ENCODE measurements at regions not wholly inside any gene's neighbourhood (a gene's known extent, or its start where the extent isn't known, plus 50 kb on each side); places are given as distances from the start of the nearest gene placed in this dataset.
A peak's percentile ranks its signal among the peaks of the same experiment; 100 is the strongest.
"Not testable (repeated sequence)": the region's sequence is repeated elsewhere in the genome, so short reads cannot be mapped to it uniquely, and the experiment has no call there.

DNA sequence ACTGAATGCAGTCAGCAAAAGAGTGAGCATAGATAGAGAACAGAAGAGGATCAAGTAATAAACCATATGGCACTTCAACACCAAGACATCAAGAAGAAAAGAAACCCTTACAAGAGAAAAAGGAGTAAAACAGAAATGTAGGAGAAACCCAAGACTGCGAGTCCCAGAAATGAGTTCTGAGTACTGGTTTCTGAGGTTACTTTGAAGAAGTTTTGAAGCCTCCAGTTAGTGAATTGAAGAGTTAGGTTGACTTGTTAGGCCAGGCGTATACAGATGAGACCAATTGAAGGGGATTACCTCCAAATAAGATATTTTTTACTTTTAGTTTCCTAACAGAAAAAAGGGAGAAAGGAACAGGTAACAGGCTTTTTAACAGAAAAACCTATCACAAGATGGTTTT is 162.2 kb upstream of the SSTR1 start:
- Mint-ChIP-seq H3K27ac (no peak overlapping the region), H3K4me1 (ENCODE audit: unreplicated experiment) (no peaks in the 10 kb centered on the region), H3K4me3 (no peak overlapping the region), H3K9me3 (no peaks in the 10 kb centered on the region), H3K36me3 (no peaks in the 10 kb centered on the region), H3K27me3 (peaks cover 3% of the 10 kb centered on the region)
- TF ChIP-seq, protein P1, sequence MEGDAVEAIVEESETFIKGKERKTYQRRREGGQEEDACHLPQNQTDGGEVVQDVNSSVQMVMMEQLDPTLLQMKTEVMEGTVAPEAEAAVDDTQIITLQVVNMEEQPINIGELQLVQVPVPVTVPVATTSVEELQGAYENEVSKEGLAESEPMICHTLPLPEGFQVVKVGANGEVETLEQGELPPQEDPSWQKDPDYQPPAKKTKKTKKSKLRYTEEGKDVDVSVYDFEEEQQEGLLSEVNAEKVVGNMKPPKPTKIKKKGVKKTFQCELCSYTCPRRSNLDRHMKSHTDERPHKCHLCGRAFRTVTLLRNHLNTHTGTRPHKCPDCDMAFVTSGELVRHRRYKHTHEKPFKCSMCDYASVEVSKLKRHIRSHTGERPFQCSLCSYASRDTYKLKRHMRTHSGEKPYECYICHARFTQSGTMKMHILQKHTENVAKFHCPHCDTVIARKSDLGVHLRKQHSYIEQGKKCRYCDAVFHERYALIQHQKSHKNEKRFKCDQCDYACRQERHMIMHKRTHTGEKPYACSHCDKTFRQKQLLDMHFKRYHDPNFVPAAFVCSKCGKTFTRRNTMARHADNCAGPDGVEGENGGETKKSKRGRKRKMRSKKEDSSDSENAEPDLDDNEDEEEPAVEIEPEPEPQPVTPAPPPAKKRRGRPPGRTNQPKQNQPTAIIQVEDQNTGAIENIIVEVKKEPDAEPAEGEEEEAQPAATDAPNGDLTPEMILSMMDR (conservative IDR thresholded peaks at IDR 0.05) = no peak
- no peak for DNase-seq (ENCODE audit: extremely low spot score, unreplicated experiment)

DNA sequence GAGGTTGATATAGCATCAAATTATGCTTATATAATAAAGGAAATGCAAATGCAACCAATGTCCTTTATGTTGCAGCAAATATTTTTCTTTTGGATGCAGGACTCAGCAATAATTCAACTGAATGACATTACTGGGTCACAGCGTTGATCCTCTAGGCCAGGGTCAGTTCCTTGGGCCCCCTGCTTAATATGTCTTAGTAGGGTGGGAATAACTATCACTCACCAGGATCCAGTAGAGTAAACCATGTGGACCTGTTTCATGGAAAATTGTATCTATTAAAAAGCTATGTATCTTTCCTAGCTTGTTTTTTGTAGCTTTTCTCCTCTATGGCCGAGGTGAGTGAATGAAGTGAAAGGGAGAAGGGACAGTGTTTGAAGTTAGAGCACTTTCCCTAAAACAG is 161.5 kb upstream of the SSTR1 start:
- DNase-seq (ENCODE audit: extremely low spot score, unreplicated experiment) = no peak
- TF ChIP-seq, protein P1 (conservative IDR thresholded peaks at IDR 0.05) = no peak
- H3K9me3 Mint-ChIP-seq = no peaks in the 10 kb centered on the region
- H3K36me3 Mint-ChIP-seq = no peaks in the 10 kb centered on the region
- H3K4me3 Mint-ChIP-seq = no peak overlapping the region
- H3K27ac Mint-ChIP-seq = no peak overlapping the region
- no peaks in the 10 kb centered on the region for H3K4me1 Mint-ChIP-seq (ENCODE audit: unreplicated experiment)
- peaks cover 3% of the 10 kb centered on the region for H3K27me3 Mint-ChIP-seq

DNA sequence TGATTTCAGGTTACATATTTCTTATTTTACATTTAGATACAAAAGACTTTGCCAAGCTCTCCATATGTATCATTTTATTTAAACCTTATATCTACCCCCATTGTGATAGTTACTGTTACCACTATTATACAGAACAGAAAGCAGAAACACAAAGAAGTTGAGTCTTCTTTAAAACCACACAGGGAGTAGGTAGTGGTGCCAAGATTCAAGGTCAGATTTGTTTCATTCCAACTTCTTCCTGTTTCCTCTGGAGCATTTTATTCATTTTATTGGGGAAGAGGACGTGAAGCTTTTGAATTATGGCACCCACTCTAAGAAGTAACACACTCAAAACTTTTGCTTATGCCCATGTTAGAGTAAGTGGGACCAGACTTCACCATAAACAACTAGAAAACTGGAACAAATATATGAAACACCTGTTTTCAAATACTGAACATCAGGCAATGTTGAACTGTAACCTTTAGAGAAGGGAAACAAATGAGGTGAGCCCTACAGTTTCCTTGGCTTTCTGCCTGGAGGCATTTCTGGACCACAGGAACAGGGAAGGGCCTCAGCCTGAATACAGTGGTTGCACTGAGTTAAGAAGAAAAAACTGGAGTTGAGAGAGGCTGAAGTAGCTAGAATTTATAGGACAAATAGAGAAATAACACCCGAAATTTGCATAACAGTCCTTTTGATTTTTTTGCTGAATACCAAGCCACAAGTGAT is 160.4 kb upstream of the SSTR1 start:
- Mint-ChIP-seq H3K4me3 (no peak overlapping the region), H3K27me3 (peaks cover 3% of the 10 kb centered on the region), H3K36me3 (no peaks in the 10 kb centered on the region)

DNA sequence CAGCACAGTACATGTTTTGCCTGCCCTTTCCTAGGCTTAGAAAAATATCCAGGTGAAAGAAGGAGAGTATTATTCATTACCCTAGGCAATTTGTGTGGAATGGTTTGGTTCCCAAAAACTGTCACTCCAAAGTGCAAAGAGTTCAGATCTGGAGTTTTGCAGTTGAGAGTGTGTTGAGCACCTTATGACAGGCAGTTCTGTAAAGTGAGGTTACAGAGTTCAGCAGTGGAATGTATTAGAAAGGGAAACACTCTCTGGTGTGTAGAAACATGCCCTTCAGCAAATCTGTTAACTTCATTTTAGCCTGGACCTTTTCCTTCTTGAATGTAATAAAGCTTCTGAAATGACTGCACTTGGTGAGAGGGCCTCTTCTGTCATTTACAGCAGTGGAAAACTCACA is 154.0 kb upstream of the SSTR1 start:
- Mint-ChIP-seq H3K27ac (peak overlapping the region; percentile 20), H3K4me1 (ENCODE audit: unreplicated experiment) (peaks cover 3% of the 10 kb centered on the region), H3K9me3 (no peaks in the 10 kb centered on the region), H3K27me3 (peaks cover 3% of the 10 kb centered on the region), H3K4me3 (no peak overlapping the region), H3K36me3 (no peaks in the 10 kb centered on the region)
- TF ChIP-seq, protein P1 (conservative IDR thresholded peaks at IDR 0.05) = no peak
- DNase-seq (ENCODE audit: extremely low spot score, unreplicated experiment) = no peak

More for the DNA sequence above, 160.4 kb upstream of the SSTR1 start:
- DNase-seq (ENCODE audit: extremely low spot score, unreplicated experiment) = no peak
- no peak overlapping the region for H3K27ac Mint-ChIP-seq
- TF ChIP-seq, protein P1 (conservative IDR thresholded peaks at IDR 0.05) = no peak
- H3K9me3 Mint-ChIP-seq = no peaks in the 10 kb centered on the region
- H3K4me1 Mint-ChIP-seq (ENCODE audit: unreplicated experiment) = no peaks in the 10 kb centered on the region

DNA sequence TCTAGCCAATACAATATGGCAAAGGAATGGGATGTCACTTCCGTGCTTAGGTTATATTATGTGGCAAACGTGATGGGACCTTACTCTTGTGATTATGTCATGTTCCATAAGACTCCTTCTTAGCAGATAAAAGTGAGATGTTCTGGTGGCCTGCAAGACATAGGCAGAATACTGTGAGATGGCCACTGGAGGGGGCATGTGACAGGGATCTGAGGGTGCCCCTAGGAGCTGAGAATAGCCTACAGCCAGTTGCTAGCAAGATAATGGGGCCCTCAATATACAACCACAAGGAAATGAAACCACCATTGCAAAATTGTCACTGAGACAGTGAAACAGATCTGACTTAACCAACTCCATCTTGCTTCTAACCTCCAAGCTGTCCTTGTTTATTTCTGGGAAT is 151.4 kb upstream of the SSTR1 start:
- H3K27ac Mint-ChIP-seq = no peak overlapping the region
- peaks cover 3% of the 10 kb centered on the region for H3K4me1 Mint-ChIP-seq (ENCODE audit: unreplicated experiment)
- TF ChIP-seq, protein P1 (conservative IDR thresholded peaks at IDR 0.05) = no peak
- no peak overlapping the region for H3K4me3 Mint-ChIP-seq
- no peak for DNase-seq (ENCODE audit: extremely low spot score, unreplicated experiment)
- H3K9me3 Mint-ChIP-seq = peaks cover 3% of the 10 kb centered on the region
- no peaks in the 10 kb centered on the region for H3K27me3 Mint-ChIP-seq
- H3K36me3 Mint-ChIP-seq = no peaks in the 10 kb centered on the region

DNA sequence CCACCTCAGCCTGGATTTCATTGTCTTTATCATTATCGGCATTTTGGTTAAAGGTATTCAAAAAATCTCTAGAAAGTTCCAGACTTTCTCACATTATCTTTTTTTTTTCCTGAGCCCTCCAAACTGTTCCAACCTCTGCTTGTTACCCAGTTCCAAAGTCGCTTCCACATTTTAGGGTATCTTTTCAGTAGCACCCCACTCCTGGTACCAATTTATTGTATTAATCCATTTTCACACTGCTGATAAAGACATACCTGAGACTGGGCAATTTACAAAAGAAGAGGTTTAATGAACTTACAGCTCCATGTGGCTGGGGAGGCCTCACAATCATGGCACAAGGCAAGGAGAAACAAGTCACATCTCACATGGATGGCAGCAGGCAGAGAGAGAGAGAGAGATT is 145.5 kb upstream of the SSTR1 start:
- DNase-seq (ENCODE audit: extremely low spot score, unreplicated experiment); H3K27ac Mint-ChIP-seq; H3K9me3 Mint-ChIP-seq; H3K36me3 Mint-ChIP-seq; H3K4me1 Mint-ChIP-seq (ENCODE audit: unreplicated experiment); H3K4me3 Mint-ChIP-seq; H3K27me3 Mint-ChIP-seq: not testable (repeated sequence)

All from type B pancreatic cell (in vitro differentiated cells).